HG03045 (cell line): ENCODE measurements at regions not wholly inside any gene's neighbourhood (a gene's known extent, or its start where the extent isn't known, plus 50 kb on each side); places are given as distances from the start of the nearest gene placed in this dataset.
"Not testable (repeated sequence)": the region's sequence is repeated elsewhere in the genome, so short reads cannot be mapped to it uniquely, and the experiment has no call there.

Source experiments
- ATAC-seq: cut with Tn5 transposase; IDR thresholded peaks from one replicate; pipeline ENCODE4 v1.9.1; 2021; ENCODE audit warnings: mild to moderate bottlenecking, moderate library complexity; ENCODE audit not compliant: unreplicated experiment

- ATAC-seq: no peak
These were observed 245.4 kb downstream of the ANKRD60 start for GRCh38 chr20:57983082-57983481.

- ATAC-seq: no peak
These were observed 247.9 kb downstream of the ANKRD60 start for GRCh38 chr20:57980506-57980905.

- ATAC-seq: no peak
These were observed 250.9 kb downstream of the ANKRD60 start for GRCh38 chr20:57977569-57977968.

- no peak for ATAC-seq
These were observed 251.3 kb downstream of the ANKRD60 start for GRCh38 chr20:57977141-57977540.

GRCh38 chr20:57974863-57975262 is 253.6 kb downstream of the ANKRD60 start:
- ATAC-seq: no peak

GRCh38 chr20:57973886-57974285 is 254.6 kb downstream of the ANKRD60 start:
- ATAC-seq: no peak

- ATAC-seq: not testable (repeated sequence)
These were observed 256.9 kb downstream of the ANKRD60 start for GRCh38 chr20:57971583-57971982.

- no peak for ATAC-seq
These were observed 257.6 kb downstream of the ANKRD60 start for GRCh38 chr20:57970856-57971255.

GRCh38 chr20:57970116-57970515 is 258.3 kb downstream of the ANKRD60 start:
- ATAC-seq: no peak

- no peak for ATAC-seq
These were observed 258.3 kb upstream of the PMEPA1 start for GRCh38 chr20:57968120-57968519.

- ATAC-seq: no peak
These were observed 257.5 kb upstream of the PMEPA1 start for GRCh38 chr20:57967364-57967763.

GRCh38 chr20:57966620-57967019 is 256.8 kb upstream of the PMEPA1 start:
- no peak for ATAC-seq

- ATAC-seq: no peak
These were observed 255.6 kb upstream of the PMEPA1 start for GRCh38 chr20:57965441-57965840.

- ATAC-seq: no peak
These were observed 254.4 kb upstream of the PMEPA1 start for GRCh38 chr20:57964011-57964862.

- ATAC-seq: no peak
These were observed 251.2 kb upstream of the PMEPA1 start for GRCh38 chr20:57960803-57961575.

- no peak for ATAC-seq
These were observed 249.8 kb upstream of the PMEPA1 start for GRCh38 chr20:57959589-57959988.

GRCh38 chr20:57959018-57959417 is 249.2 kb upstream of the PMEPA1 start:
- no peak for ATAC-seq

GRCh38 chr20:57958050-57958420 is 248.2 kb upstream of the PMEPA1 start:
- no peak for ATAC-seq

- no peak for ATAC-seq
These were observed 247.7 kb upstream of the PMEPA1 start for GRCh38 chr20:57957411-57958049.

- ATAC-seq: no peak
These were observed 243.8 kb upstream of the PMEPA1 start for GRCh38 chr20:57953638-57954037.

- ATAC-seq: no peak
These were observed 242.3 kb upstream of the PMEPA1 start for GRCh38 chr20:57952136-57952535.

- no peak for ATAC-seq
These were observed 241.7 kb upstream of the PMEPA1 start for GRCh38 chr20:57951549-57951948.
